GM12891 (cell line): ENCODE measurements at regions not wholly inside any gene's neighbourhood (a gene's known extent, or its start where the extent isn't known, plus 50 kb on each side); places are given as distances from the start of the nearest gene placed in this dataset.

Experiments used
- PAX5 ChIP-seq: IDR thresholded peaks from 2 replicates; pipeline ENCODE4 v1.6.1; 2011; ENCODE audit warnings: low read length, moderate library complexity, mild to moderate bottlenecking; ENCODE audit not compliant: insufficient read depth, severe bottlenecking
- POLR2A ChIP-seq: IDR thresholded peaks from 2 replicates; pipeline ENCODE4 v1.6.1; 2011; ENCODE audit warnings: low read depth, low read length, control low read depth
- POLR2AphosphoS5 ChIP-seq: IDR thresholded peaks from 2 replicates; pipeline ENCODE4 v1.6.1; 2011; ENCODE audit warnings: low read depth, low read length, control low read depth
- TAF1 ChIP-seq: IDR thresholded peaks from 2 replicates; pipeline ENCODE4 v1.6.1; 2011; ENCODE audit warnings: low read depth, low read length, control low read depth

GRCh38 chr4:166277401-166277800 is 404.4 kb downstream of the TLL1 start:
- TF ChIP-seq TAF1 (no peak), POLR2A (no peak), POLR2AphosphoS5 (no peak), PAX5 (no peak)
